ENCODE measurements at regions not wholly inside any gene's neighbourhood (a gene's known extent, or its start where the extent isn't known, plus 50 kb on each side); places are given as distances from the start of the nearest gene placed in this dataset.
"Not testable (repeated sequence)": the region's sequence is repeated elsewhere in the genome, so short reads cannot be mapped to it uniquely, and the experiment has no call there.

DNA sequence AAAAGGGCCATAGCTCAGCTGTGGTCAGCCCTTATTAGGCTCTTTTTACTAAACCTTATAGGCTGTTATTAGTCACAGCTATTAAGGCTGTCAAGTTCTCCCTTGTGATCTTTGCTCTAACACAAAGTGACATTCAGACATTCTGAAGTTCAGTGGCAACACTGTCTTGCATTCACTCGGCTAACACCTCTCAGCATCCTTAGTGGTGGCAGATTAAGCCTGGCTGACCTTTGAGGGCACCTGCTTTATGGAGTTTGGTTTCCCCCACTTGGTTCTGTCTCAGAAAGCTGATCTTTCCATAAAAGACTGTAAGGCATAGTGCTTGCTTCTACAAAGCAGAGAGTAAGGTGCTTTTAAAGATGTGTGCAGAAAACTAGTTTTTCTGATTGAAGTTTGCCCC lies 677.4 kb upstream of the TMEM132C start:
- DNase-seq: no peak

DNA sequence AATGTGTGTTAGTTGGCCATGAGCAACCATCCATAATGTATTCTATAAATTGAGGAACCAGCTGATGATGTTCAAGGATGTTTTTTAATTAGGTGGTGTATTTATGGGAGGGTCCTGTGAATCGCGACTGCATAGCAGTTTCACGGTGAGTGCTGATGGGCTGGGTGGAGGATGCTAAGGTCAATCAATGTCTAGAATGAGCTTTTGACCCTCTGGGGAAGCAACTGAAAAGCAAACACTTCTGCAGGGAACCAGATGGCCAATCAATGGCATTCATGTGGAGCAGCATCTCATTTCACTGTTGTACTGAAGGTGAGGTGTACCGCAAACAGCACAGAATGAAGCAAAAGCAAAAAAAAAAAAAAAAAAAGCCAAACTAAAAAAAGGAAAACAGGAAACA lies 676.1 kb upstream of the TMEM132C start:
- DNase-seq: no peak

DNA sequence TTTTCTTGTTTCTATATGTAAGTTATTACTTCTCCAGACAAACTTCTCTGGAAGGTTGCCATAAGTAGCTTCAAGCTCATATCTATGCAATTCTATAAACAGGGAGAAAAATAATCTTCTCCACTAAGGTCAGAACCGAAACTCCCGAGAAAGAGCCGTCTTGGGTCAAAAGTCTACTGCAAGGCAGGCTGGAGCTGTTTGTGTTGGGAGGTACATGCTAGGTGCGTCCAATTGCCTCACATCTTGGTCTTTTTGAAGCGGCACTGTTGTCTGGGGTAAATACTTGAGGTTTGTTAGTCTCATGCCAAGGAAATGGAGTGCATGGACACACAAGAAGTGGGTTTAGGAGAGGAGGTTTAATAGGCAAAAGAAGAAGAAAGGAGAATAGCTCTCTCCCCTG lies 674.7 kb upstream of the TMEM132C start:
- DNase-seq: no peak

DNA sequence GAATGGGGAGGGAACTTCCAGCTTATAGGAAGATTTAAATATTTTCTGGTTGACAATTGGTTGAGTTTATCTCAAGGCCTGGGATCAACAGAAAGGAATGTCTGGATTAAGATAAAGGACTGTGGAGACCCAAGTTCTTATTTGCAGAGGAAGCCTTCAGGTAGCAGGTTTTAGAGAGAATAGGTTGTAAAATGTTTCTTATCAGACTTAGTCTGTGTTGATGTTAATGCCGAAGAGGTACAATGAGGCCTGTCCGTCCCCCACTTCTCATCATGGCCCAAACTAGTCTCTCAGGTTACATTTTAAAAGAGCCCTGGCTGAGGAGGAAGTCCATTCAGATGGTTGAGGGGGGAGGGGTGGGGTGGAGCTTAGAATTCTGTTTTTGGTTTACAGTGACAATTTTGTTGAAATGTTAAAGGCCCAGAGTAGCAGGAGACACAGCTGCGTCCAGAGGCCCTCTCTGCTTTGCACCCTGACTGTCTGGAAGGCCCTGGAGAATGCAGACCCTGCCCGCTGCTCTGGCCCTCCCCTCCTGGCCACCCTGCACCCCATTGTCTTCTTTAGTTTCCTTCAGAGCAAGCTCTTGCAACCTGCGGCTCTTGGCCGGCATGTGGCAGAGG lies 672.5 kb upstream of the TMEM132C start:
- no peak for DNase-seq

DNA sequence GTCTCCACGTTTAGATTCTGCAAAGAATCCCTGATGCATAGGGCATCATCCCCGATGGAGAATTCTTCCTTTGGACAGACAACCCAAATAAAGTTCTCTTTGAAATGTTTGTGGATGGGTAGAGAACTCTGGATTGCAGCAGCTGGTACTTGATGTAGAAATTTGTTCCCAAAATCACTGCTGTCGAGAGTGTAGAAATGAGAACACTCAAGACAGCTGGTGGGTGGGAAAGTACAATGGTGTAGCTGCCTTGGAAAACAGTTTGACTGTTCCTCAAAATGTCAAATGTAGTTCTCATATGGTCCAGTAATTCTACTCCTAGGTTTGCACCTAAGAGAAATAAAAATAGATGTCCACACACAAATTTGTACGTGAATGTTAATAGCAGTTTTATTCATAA lies 671.5 kb upstream of the TMEM132C start:
- no peak for DNase-seq

DNA sequence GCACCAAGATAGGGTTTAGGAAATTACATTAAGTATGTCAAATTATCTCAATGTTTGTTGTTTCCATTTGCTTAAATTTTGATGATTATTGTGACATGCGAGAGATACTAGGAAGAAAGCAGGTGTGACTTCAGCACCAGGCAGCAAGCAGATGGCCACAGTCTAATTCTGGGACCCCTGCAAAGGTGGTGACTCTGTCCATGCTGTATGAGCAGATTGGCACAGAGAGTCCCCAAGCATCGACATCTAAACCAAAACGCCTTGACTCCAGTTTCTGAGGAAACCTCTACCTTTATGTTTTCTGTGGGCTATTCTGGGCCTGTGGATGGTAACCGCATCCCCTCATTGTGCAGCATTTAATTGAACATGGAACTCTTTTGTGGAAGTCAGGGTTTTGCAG lies 670.1 kb upstream of the TMEM132C start:
- DNase-seq: no peak

DNA sequence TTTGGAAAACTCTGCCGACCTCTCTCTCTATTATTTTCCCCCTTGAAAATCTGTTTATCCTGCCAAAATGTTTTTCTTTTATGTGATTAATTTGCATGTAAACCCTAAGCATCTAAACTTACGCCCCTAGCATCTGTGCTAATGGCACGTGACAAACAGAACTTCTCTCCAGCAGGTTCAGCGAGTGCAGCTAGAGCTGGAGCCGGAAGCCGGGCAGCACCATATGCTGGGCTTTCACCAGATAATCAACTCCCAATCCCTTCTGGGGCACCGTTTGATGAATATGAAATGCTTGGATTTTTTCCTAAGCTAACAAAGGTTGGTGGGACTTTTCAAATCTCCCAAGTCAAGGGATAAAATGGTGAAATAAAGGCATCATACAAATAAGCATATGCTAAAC lies 667.5 kb upstream of the TMEM132C start:
- no peak for DNase-seq

DNA sequence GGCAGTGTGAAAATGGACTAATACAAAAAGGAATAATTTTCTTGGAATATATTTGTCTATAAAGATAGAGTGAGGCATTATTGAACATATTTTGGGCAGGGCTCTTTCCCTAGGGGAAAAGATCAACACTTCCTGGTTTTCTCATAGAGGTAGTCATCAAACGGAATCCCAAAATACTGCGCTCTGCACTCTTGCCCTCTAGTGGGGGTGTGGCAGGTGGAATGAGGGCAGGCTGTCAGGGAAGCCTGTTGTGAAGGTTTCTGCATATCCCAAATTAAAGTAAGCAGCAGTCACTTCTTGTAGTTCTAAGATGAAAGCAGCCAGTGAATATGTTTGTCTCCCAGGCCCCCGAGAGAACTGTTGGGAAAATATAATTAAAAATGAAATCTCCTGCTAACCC lies 666.8 kb upstream of the TMEM132C start:
- DNase-seq: no peak

DNA sequence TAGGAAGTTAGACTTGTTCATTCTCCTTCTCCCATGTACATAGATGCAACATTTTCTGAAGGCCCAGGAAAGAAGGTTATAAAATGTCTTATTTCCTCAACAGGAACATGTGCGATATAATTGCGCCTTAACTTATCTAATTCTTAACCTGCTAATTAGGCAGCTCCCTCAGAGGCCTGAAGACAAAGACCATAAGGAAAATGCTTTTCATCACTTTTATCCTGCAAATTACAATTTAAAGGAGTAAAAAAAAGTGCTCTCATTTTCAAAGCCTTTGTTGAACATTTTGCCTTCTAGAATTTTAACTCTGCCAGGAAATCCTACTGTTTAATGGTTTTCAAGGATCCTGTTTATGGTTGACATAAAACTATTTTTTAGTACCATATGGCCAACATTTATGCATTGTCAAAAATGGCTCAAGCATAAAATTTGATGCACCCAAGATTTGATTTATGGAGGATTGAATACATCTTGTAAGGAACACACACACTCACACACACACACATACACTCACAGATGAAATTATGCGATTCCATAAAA lies 660.4 kb upstream of the TMEM132C start:
- DNase-seq: no peak

DNA sequence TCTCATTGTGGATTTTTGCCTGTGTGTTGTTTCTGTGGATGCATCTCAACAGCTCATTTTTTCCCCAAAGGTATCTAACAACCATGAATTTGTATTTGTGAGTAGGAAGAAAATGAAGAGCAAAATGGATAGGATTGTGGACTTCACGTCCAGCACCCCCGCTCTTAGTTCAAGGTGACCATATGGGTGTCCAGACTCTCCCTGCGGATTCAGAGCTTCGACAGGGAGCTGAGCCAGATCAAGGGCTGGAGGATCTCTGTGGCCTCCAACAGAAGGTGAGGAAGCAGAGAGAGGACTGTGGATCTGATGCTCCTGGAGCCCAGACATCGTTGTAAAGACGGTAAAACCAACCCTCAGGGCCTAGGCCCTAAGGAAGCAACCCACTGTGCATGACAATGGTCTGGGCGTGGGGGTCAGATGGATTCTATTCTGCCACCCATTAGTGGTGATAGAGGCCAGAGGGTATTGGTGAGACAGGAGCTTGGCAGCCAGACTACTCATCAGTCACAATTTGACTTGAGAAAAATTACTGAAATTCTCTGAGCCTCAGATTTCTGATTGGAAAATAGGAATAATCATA lies 659.7 kb upstream of the TMEM132C start:
- DNase-seq: no peak

DNA sequence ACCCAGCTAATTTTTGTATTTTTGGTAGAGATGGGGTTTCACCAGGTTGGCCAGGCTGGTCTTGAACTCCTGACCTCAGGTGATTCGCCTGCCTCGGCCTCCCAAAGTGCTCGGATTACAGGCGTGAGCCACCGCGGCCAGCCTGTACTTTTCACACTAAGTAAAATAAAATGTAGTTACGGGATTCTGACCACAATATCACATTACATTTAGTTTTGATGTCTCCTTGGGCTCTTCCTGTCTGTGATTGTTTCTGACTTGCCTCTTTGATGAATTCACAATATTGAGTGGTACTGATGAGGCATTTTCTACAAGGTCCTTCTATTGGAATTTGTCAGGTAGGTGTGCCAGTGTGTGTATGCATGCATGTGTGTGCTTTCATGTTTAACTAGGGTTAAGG lies 658.6 kb upstream of the TMEM132C start:
- DNase-seq: not testable (repeated sequence)

DNA sequence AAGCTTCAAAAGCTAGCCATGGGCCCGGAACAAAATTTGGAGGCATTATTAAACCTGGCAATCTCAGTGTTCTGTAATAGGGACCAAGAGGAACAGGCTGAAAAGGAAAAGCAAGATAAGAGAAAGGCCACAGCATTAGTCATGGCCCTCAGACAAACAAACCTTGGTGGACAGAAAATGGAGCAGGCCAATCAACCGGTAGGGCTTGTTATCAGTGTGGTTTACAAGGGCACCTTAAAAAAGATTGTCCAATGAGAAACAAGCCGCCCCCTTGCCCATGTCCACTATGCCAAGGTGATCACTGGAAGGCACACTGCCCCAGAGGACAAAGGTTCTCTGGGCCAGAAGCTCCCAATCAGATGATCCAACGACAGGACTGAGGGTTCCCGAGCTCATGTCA lies 653.9 kb upstream of the TMEM132C start:
- DNase-seq: no peak

DNA sequence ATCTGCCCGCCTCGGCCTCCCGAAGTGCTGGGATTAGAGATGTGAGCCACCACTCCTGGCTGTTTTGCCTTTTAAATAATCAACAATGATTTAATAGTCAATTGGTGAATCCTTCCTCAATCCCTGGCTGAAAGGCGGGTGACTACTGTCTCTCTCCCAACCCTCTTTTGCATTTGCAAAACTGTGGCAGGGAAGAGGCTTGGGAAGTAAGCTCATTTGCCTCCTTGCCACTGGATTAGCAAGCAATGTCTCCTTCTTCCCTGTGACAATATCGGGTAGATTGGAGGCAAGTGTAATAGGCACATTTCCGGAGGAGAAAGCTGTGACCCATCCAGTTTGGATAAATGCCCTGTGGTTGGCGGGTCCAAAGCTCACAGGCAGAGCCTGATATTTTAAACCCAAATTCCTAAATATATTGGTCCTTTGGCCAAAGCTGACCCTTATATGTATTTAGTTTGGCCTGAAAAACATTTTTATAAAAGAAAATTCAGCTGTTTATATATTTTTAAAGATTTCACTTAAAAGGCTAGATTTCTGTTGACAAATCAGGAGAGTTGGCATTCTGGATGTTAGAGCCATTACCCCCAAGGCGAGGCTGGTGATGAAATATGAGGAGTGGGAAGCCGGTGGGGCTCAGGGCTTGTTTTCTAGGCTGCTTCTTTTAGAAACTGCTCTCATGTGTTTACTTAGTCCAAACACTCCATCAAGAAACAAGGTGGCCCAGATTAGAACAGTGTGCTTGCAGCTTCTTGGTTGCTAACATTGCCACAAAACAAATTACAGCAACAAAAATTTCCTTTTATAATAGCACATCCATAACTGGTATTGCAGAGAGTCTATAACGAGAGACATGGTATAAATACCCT lies 646.9 kb upstream of the TMEM132C start:
- DNase-seq: no peak

DNA sequence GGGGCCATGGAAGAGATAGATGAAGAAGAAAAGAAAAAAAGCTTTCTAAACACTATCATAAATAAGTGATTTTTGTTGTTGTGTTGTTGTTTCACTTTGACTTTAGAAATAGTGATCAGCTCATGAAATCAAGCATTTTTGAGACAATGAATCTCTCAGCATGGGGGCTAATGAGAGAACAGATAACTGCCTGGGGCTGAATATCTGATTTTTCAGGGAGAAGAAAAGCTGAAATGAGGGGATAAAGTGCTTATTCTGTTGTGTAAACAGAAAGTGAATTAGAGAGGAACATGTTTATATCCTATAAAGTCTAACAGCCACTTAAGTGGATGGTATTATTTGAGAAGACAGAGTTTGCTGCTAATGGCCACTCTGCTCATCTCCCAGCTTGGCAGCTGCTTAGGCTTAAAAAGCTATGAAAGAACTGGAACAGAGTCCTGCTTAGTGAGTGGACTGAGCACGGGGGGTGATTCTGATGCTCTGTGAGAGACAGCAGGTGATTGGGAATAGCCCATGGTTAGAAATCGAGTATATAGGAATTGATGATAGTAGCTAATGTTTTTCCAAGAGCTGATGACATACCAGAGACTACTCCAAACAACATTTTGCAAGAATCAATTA lies 646.1 kb upstream of the TMEM132C start:
- DNase-seq: no peak

DNA sequence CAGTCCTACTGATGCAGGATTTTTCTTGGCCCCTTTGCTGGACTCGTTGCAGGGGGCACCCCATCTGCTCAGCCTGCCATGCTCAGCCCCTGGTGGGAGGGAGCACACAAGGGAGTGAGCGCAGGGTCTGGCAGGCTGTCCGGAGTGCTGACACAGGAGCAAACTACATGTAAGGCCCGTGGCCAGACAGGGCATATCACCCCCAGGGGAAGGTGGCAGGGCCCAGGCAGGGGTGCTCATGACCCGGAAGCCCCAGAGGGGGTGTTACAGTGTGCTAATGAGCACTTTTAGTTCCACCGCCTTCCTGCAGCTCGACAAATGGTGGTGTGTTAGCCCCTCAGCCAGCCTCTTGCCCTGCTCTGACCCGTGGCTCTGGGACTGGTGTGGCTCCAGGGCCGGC lies 645.6 kb upstream of the TMEM132C start:
- no peak for DNase-seq

DNA sequence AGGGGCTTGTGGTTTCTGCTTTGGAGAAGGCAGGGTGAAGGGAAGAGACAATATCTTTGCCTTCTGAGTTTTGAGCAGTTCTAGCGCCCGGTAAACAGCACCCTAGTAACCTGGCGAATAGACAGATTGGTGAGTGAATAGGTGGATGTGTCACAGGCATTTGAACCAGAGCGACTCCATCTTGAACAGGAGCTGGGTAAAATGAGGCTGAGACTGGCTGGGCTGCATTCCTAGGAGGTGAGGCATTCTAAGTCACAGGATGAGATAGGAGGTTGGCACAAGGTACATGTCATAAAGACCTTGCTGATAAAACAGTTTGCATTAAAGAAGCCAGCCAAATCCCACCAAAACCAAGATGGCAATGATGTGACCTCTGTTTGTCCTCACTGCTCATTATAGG lies 643.6 kb upstream of the TMEM132C start:
- DNase-seq: no peak

DNA sequence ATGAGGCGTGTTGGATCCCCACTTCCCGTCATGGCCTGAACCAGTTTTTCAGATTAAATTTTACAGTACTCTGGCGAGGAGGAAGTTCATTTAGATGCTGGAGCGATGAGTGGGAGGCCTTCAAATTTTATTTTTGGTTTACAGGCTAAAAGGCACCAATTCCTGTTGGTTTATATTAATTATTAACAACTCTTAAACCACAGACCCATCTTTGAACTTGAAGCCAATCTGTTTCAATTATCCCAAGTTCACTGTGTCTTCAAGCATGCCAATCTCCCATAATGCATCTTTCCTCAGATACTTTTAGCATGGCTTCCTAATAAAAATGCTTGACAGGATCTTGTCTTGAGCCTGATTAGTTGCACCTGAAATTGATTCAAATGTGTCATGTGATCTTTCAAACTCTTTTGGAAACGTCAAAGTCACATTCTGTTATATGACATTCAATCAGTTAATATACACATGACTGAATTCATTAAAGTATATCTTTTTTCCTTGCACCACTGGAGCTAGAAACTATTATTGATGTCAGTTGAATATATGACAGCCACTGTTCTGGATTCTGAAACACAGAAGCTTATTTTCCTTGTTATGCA lies 641.7 kb upstream of the TMEM132C start:
- no peak for DNase-seq

DNA sequence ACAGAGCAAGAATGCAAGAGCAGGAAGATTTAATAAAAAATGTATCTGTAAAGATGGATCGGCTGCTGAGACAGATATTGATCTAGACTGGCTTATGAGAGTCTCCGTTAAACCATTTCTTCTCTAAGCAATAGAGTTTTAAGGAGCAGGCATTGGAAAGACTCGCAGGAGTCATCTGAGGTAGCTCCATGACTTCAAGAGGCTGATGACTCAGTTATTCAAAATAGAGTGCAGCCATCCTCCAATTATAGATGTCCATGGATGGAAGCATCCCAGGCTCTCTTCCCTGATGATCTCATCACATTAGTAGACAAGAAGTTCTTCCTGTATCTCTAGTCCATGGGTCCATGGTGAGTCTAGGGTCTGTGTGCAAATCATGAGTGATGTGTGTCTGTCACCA lies 638.3 kb upstream of the TMEM132C start:
- DNase-seq: no peak

DNA sequence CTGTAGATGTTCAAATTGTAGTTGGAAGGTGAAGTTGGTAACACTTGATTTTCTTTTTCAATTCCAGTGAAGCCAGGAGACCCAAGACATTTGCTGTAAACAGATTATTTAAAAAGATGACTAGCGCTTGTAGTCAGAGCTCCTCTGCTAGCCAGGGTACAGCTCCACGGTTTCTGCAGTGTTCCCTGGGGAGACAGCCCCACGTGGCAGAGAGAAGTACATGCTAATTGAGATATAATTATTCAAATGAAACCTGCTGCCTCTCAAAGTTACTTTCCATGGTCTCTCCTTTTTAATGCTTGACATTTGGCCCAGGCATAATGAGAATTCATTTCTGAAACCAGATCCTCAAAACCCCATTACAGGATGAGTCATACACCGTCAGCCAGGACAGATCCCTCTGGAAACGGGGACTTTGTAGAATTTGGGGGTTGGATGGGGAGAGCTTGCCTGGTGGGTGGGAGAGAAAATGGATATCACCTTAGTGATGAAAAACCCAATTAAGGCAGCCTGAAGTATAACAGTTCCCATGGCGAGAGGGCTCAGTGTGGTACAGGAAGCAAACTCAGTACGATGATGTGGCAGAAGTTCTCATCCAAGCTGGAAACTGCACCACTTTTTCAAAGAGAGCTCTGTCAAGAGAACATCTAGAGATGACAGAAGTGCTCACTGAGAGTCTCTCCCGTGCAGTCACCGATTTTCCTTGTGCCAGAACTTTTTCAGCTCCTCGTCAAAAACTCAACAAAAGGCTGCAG lies 637.7 kb upstream of the TMEM132C start:
- no peak for DNase-seq

DNA sequence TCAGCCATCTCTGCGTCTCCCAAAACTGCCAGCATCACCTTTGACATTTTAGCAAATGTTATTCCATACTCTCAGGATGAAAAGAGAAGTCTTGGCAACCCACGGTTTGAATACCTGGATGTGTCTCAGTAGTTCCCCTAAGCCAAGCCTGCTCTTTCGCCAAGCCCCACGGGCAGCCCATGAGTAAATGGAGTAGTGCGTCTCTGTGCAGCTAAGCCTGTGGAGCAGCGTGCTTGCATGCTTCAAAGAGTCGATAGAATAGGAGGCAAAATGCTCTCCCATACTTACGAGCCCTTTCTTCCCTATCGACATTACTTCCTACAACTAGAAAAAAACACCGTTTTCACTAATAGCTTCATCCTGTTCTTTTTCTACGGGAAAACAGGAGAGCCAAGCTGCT lies 634.5 kb upstream of the TMEM132C start:
- no peak for DNase-seq

DNA sequence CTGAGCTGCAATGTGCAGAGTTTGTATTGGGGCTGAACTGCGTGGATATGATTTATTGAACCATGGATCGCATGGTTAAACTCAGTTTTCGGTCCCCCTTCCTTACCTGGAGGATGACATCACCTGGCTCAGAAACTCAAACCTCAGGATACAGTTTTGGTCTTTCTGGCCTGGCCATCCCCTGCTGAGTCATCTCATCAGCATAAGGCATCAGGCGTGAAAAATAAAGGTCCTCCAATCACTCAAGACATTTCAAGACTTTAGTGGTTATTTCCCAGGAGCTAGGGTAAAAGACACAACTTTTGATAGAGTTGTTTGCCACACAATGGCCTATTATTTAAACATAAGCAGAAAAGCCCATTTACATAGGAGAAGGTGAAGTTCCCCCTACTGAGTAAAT lies 631.1 kb upstream of the TMEM132C start:
- no peak for DNase-seq

DNA sequence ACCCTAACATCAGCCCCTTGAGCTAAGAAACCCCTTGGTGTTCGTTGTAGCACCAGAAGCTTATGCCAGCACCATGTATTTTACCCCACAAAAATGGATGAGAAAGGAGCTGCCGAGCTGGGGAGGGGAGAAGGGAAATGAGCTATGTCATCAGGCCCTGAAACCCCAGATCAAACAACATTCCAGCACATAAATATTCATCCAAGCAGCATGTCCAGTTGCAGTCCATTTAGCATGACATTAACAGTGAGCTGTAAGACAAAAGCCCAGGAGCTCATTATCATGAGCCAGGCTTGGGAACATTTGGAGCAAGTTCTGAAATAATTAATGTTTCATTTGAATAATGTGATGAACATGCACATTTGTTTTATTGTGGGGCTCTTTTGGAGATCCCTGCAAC lies 630.1 kb upstream of the TMEM132C start:
- DNase-seq: no peak

All from activated CD4-positive, alpha-beta T cell treated with anti-CD3 and anti-CD28 coated beads for 48 hours (primary cell).